ENCODE measurements at regions not wholly inside any gene's neighbourhood (a gene's known extent, or its start where the extent isn't known, plus 50 kb on each side); places are given as distances from the start of the nearest gene placed in this dataset.

- TF ChIP-seq CTCF (IDR thresholded peaks at IDR 0.05) = no peak
- TF ChIP-seq POLR2A (IDR thresholded peaks at IDR 0.05) = no peak
- no peak for TF ChIP-seq POLR2AphosphoS5 (IDR thresholded peaks at IDR 0.05)
These were observed 751.8 kb downstream of the TSN start for GRCh38 chr2:122507261-122507660.
